ENCODE measurements at regions not wholly inside any gene's neighbourhood (a gene's known extent, or its start where the extent isn't known, plus 50 kb on each side); places are given as distances from the start of the nearest gene placed in this dataset.

DNA sequence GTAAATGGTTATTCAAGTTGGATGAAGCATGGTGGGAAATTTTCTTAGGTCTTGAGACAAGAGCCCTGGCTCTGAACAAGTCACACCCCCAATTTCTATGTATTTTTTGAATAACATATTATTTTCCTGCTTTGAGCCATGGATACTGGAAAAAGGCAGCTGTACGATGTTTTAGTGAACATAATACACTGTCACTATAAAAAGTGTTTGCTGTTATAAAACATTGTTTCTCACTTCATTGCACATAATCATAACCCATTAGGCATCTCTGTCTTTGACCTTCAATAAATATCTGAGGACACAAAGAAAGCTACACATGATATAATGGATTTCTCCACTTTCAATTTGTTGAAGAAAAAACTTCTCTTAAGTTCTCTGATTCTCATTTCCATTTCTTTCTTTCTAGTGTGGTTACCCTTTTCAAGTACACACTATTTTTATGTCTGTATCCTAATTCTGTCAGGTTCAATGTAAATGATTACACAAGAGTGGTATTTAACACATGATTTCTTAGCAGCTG is 283.9 kb upstream of the SP8 start:
- TF ChIP-seq, protein P1, sequence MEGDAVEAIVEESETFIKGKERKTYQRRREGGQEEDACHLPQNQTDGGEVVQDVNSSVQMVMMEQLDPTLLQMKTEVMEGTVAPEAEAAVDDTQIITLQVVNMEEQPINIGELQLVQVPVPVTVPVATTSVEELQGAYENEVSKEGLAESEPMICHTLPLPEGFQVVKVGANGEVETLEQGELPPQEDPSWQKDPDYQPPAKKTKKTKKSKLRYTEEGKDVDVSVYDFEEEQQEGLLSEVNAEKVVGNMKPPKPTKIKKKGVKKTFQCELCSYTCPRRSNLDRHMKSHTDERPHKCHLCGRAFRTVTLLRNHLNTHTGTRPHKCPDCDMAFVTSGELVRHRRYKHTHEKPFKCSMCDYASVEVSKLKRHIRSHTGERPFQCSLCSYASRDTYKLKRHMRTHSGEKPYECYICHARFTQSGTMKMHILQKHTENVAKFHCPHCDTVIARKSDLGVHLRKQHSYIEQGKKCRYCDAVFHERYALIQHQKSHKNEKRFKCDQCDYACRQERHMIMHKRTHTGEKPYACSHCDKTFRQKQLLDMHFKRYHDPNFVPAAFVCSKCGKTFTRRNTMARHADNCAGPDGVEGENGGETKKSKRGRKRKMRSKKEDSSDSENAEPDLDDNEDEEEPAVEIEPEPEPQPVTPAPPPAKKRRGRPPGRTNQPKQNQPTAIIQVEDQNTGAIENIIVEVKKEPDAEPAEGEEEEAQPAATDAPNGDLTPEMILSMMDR (IDR thresholded peaks at IDR 0.05 in 2 of 3, conservative IDR thresholded peaks at IDR 0.05 in 1 of 3; ENCODE audit: control insufficient read depth in 2 of 3, extremely low read depth in 1 of 3, insufficient read depth in 1 of 3, low read depth in 3 of 3, low read length in 3 of 3) = no peak
- TF ChIP-seq HDAC2 (IDR thresholded peaks at IDR 0.05) = no peak
- no peak for TF ChIP-seq E2F8 (IDR thresholded peaks at IDR 0.05; ENCODE audit: low read depth, partially characterized antibody)
- TF ChIP-seq, protein P2, sequence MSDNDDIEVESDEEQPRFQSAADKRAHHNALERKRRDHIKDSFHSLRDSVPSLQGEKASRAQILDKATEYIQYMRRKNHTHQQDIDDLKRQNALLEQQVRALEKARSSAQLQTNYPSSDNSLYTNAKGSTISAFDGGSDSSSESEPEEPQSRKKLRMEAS (IDR thresholded peaks at IDR 0.05; ENCODE audit: low read depth, low read length) = no peak
- no peak for TF ChIP-seq ASH2L (IDR thresholded peaks at IDR 0.05; ENCODE audit: borderline replicate concordance, low read depth)
- TF ChIP-seq, protein P3, sequence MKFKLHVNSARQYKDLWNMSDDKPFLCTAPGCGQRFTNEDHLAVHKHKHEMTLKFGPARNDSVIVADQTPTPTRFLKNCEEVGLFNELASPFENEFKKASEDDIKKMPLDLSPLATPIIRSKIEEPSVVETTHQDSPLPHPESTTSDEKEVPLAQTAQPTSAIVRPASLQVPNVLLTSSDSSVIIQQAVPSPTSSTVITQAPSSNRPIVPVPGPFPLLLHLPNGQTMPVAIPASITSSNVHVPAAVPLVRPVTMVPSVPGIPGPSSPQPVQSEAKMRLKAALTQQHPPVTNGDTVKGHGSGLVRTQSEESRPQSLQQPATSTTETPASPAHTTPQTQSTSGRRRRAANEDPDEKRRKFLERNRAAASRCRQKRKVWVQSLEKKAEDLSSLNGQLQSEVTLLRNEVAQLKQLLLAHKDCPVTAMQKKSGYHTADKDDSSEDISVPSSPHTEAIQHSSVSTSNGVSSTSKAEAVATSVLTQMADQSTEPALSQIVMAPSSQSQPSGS (IDR thresholded peaks at IDR 0.05; ENCODE audit: low read length) = no peak
- no peak for TF ChIP-seq RAD21 (IDR thresholded peaks at IDR 0.05; ENCODE audit: insufficient read depth, low read depth, low read length)
- TF ChIP-seq ESRRA (IDR thresholded peaks at IDR 0.05; ENCODE audit: low read length) = no peak
- no peak for TF ChIP-seq POLR2A (IDR thresholded peaks at IDR 0.05; ENCODE audit: low read depth, low read length)
- TF ChIP-seq NFYA (IDR thresholded peaks at IDR 0.05; ENCODE audit: borderline replicate concordance, low read depth, low read length) = no peak
